ENCODE measurements at regions not wholly inside any gene's neighbourhood (a gene's known extent, or its start where the extent isn't known, plus 50 kb on each side); places are given as distances from the start of the nearest gene placed in this dataset.

DNA sequence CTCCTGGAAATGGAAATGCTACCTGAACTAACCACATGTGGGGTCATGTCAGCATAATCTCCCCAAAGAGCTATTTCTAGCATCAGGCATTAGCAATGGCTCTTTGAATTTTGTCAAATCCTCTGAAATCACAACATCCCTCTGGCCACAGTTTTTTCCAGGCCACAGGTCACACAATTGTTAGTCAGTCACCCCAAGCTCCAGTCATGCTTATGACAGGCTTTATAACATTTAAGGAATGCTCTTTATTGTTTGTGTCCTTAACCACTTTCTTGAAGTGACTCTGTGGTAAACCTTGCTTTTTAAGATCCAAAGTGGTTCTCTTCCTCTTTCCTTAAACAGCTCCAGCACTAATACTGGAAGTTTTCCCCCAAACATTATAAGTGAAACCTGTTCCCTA is 169.2 kb upstream of the HMHB1 start (continued):
- no peak for TF ChIP-seq ZIK1 (CRISPR knock-in tag; IDR thresholded peaks at IDR 0.05; ENCODE audit: borderline replicate concordance, low read depth)

DNA sequence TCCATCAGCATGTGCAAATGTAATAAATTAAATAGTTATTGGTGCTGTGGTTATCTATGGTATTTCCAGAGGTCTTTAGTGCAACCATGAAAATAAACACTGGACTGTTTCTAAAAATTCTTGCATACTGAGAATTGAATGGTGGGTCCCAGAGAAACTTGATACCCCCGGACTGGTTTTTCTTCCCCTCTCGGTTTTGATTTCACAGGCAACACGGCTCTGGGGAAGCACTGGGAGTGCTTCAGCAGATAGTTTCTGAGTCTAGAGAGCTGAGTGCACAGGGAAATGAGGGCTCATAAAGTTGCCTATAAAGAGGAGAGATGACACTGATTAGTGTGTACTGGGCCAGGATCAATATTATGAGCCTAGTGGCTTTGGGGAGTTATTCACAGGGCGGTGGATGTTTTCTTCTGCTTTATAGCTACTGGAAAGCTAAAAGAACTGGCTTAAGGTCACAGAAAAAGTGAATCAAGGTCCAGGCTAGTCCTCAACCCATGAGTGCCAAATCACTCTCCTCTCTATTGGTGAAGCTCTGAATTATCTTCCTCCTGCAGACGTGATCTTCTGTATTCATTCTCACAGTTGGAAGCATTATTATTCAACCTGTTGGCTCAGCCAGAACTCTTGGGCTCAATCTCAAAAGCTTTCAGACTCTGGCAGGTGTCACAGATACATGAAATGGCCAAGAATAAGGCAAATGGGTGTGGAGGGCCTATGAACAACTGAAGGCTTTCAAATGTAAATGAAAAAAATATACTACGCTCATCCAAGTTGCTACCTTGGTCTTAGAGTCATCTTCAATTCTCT is 170.2 kb upstream of the HMHB1 start:
- no peak for ATAC-seq
- CTCF ChIA-PET (ENCODE audit: low intra/inter-chr PET ratio, low total read pairs): no interaction called here
- TF ChIP-seq ZNF383 (CRISPR knock-in tag; IDR thresholded peaks at IDR 0.05; ENCODE audit: borderline replicate concordance): no peak
- TF ChIP-seq, protein P1, sequence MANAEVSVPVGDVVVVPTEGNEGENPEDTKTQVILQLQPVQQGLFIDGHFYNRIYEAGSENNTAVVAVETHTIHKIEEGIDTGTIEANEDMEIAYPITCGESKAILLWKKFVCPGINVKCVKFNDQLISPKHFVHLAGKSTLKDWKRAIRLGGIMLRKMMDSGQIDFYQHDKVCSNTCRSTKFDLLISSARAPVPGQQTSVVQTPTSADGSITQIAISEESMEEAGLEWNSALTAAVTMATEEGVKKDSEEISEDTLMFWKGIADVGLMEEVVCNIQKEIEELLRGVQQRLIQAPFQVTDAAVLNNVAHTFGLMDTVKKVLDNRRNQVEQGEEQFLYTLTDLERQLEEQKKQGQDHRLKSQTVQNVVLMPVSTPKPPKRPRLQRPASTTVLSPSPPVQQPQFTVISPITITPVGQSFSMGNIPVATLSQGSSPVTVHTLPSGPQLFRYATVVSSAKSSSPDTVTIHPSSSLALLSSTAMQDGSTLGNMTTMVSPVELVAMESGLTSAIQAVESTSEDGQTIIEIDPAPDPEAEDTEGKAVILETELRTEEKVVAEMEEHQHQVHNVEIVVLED (CRISPR knock-in tag; IDR thresholded peaks at IDR 0.05; ENCODE audit: borderline replicate concordance): no peak
- no peak for TF ChIP-seq KDM4B (CRISPR knock-in tag; IDR thresholded peaks at IDR 0.05)
- no peak for TF ChIP-seq THYN1 (CRISPR knock-in tag; IDR thresholded peaks at IDR 0.05; ENCODE audit: borderline replicate concordance, low read depth)
- TF ChIP-seq, protein P2, sequence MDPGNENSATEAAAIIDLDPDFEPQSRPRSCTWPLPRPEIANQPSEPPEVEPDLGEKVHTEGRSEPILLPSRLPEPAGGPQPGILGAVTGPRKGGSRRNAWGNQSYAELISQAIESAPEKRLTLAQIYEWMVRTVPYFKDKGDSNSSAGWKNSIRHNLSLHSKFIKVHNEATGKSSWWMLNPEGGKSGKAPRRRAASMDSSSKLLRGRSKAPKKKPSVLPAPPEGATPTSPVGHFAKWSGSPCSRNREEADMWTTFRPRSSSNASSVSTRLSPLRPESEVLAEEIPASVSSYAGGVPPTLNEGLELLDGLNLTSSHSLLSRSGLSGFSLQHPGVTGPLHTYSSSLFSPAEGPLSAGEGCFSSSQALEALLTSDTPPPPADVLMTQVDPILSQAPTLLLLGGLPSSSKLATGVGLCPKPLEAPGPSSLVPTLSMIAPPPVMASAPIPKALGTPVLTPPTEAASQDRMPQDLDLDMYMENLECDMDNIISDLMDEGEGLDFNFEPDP (CRISPR knock-in tag; conservative IDR thresholded peaks at IDR 0.05): no peak
- no peak for TF ChIP-seq SRSF4 (IDR thresholded peaks at IDR 0.05; ENCODE audit: low read depth, low read length, poor library complexity, severe bottlenecking)
- no peak for TF ChIP-seq NFYC (CRISPR knock-in tag; IDR thresholded peaks at IDR 0.05)
- no peak for TF ChIP-seq ZNF337 (CRISPR knock-in tag; IDR thresholded peaks at IDR 0.05; ENCODE audit: borderline replicate concordance, low read depth)
- TF ChIP-seq, protein P3, sequence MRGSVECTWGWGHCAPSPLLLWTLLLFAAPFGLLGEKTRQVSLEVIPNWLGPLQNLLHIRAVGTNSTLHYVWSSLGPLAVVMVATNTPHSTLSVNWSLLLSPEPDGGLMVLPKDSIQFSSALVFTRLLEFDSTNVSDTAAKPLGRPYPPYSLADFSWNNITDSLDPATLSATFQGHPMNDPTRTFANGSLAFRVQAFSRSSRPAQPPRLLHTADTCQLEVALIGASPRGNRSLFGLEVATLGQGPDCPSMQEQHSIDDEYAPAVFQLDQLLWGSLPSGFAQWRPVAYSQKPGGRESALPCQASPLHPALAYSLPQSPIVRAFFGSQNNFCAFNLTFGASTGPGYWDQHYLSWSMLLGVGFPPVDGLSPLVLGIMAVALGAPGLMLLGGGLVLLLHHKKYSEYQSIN (CRISPR knock-in tag; IDR thresholded peaks at IDR 0.05; ENCODE audit: borderline replicate concordance): no peak
- no peak for TF ChIP-seq ZNF776 (CRISPR knock-in tag; IDR thresholded peaks at IDR 0.05)
- no peak for TF ChIP-seq TCF7 (IDR thresholded peaks at IDR 0.05; ENCODE audit: low read depth)
- no peak for TF ChIP-seq U2AF1 (optimal IDR thresholded peaks at IDR 0.05; ENCODE audit: low read depth, low read length)
- no peak for TF ChIP-seq MTF2 (CRISPR knock-in tag; IDR thresholded peaks at IDR 0.05; ENCODE audit: borderline replicate concordance)
- TF ChIP-seq NR2F2 (IDR thresholded peaks at IDR 0.05; ENCODE audit: borderline replicate concordance, low read depth): no peak
- TF ChIP-seq AGO2 (optimal IDR thresholded peaks at IDR 0.05; ENCODE audit: low read depth, low read length): no peak
- TF ChIP-seq ZNF329 (CRISPR knock-in tag; IDR thresholded peaks at IDR 0.05; ENCODE audit: low read depth): no peak
- no peak for TF ChIP-seq ZNF530 (CRISPR knock-in tag; IDR thresholded peaks at IDR 0.05; ENCODE audit: low read depth)

More for the DNA sequence above, 170.2 kb upstream of the HMHB1 start:
- intact Hi-C loops (cut with micrococcal nuclease; ENCODE audit: unreplicated experiment): no loop called here
- Histone ChIP-seq H3K9ac (ENCODE audit: insufficient read depth, low read depth, low read length) (no peak overlapping the region), H3K4me3 (replicated peaks in 1 of 3; ENCODE audit: insufficient read depth in 1 of 3, low read depth in 2 of 3, low read length in 3 of 3) (no peak overlapping the region), H3K4me1 (ENCODE audit: insufficient read depth, low read length) (peaks cover 21% of the 10 kb centered on the region), H2AFZ (ENCODE audit: low read length) (no peak overlapping the region), H3K9me3 (ENCODE audit: low read length) (no peaks in the 10 kb centered on the region), H3K27me3 (ENCODE audit: control insufficient read depth in 1 of 2, insufficient read depth in 2 of 2, low read length in 2 of 2) (peaks cover 0 to 7% of the 10 kb centered on the region in 2 experiments; a peak in 1 of 5 replicates), H3K79me2 (ENCODE audit: insufficient read depth, low read length) (no peaks in the 10 kb centered on the region), H3K27ac (ENCODE audit: extremely low read length, insufficient read depth, low read length) (no peak overlapping the region), H4K20me1 (ENCODE audit: insufficient read depth, low read length) (no peaks in the 10 kb centered on the region), H3K36me3 (replicated peaks in 1 of 2; ENCODE audit: control insufficient read depth in 1 of 2, insufficient read depth in 2 of 2, low read length in 2 of 2) (no peaks in the 10 kb centered on the region), H3K4me2 (ENCODE audit: low read depth, low read length) (no peak overlapping the region)
- POLR2A ChIA-PET: no interaction called here
- in situ Hi-C loops (cut with HindIII; ENCODE audit: extremely low pct_ligation_motif_present, low pct_unique_long_range_greater_than_20kb): no loop called here
- no peak for FAIRE-seq
- no TSS peak for BruUV-seq (replicated peaks)
- WGBS (ENCODE audit: low lambda C conversion rate): 58% methylated on average over 6 of the region's 6 CpGs
- DNase-seq (ENCODE audit: low spot score): no peak

All from HepG2 (cell line).